Smooth muscle cell (in vitro differentiated cells): ENCODE measurements at regions not wholly inside any gene's neighbourhood (a gene's known extent, or its start where the extent isn't known, plus 50 kb on each side); places are given as distances from the start of the nearest gene placed in this dataset.
A peak's percentile ranks its signal among the peaks of the same experiment; 100 is the strongest.

ENCODE experiments used
- DNase-seq: peaks from one replicate; lab custom pipeline; 2025; ENCODE audit not compliant: unreplicated experiment; lab: John Stamatoyannopoulos, UW
- H2AFZ ChIP-seq: fragments of 200-600 bp; sonication (generic); 2 replicates; pipeline ENCODE4 v1.6.0; 2016; ENCODE audit warnings: antibody characterized with exemption, low read depth, mild to moderate bottlenecking
- H3F3A ChIP-seq: fragments of 200-600 bp; sonication (generic); 2 replicates; pipeline ENCODE4 v1.6.0; 2017; ENCODE audit warnings: antibody characterized with exemption, low read depth
- H3K27ac ChIP-seq: fragments of 200-600 bp; sonication (generic); 2 replicates; pipeline ENCODE4 v1.5.1; 2016; ENCODE audit warnings: low read depth, mild to moderate bottlenecking
- H3K27me3 ChIP-seq: fragments of 200-600 bp; sonication (generic); 2 replicates; pipeline ENCODE4 v1.6.1; 2016; ENCODE audit warnings: low read depth, mild to moderate bottlenecking
- H3K36me3 ChIP-seq: fragments of 200-600 bp; sonication (generic); 2 replicates; pipeline ENCODE4 v1.5.1; 2016; ENCODE audit warnings: low read depth
- H3K4me1 ChIP-seq: fragments of 200-600 bp; sonication (generic); 2 replicates; pipeline ENCODE4 v1.5.1; 2016; ENCODE audit warnings: low read depth
- H3K4me2 ChIP-seq: fragments of 200-600 bp; sonication (generic); 2 replicates; pipeline ENCODE4 v1.6.0; 2016; ENCODE audit warnings: mild to moderate bottlenecking
- H3K4me3 ChIP-seq: fragments of 200-600 bp; sonication (generic); 2 replicates; pipeline ENCODE4 v1.5.1; 2016; ENCODE audit warnings: mild to moderate bottlenecking
- H3K79me2 ChIP-seq: fragments of 200-600 bp; sonication (generic); 2 replicates; pipeline ENCODE4 v1.6.0; 2016; ENCODE audit warnings: low read depth, mild to moderate bottlenecking
- H3K9ac ChIP-seq: fragments of 200-600 bp; sonication (generic); 2 replicates; pipeline ENCODE4 v1.6.0; 2016; ENCODE audit warnings: low read depth
- H3K9me3 ChIP-seq: fragments of 200-600 bp; sonication (generic); replicated peaks from 2 replicates; pipeline ENCODE4 v1.5.1; 2016; ENCODE audit warnings: low read depth
- H4K20me1 ChIP-seq: fragments of 200-600 bp; sonication (generic); 2 replicates; pipeline ENCODE4 v1.6.0; 2016; ENCODE audit warnings: low read depth
- WGBS: methylation state at CpG from one replicate; pipeline ENCODE4 v1.1.7; 2016; ENCODE audit warnings: low lambda C conversion rate; 5-methylcytosine and 5-hydroxymethylcytosine counted together
- TF ChIP-seq, protein P1 (sequence below): fragments of 200-600 bp; sonication (generic); IDR thresholded peaks from 2 replicates; pipeline ENCODE4 v1.5.1; 2017; ENCODE audit warnings: borderline replicate concordance, mild to moderate bottlenecking, antibody characterized with exemption; ENCODE audit not compliant: insufficient read depth, poor library complexity, severe bottlenecking

DNA sequence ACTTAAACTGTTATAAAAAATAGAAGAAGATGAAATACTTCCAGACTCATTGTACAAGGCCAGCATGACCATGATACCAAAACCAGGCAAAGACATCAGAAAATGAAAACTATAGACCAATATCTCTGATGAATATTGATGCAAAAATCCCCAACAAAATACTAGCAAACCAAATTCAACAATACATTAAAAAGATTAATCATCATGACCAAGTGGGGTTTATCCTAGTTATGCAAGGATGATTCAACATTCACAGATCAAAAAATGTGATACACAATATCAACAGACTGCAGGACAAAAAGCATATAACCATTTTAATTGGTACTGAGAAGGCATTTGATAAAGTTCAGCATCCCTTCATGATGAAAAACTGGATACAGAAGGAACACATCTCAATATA is 824.5 kb upstream of the RAG2 start:
- Histone ChIP-seq H3F3A (no peaks in the 10 kb centered on the region), H3K4me1 (no peaks in the 10 kb centered on the region), H3K9ac (no peak overlapping the region), H3K4me3 (no peak overlapping the region), H4K20me1 (no peaks in the 10 kb centered on the region), H3K79me2 (no peaks in the 10 kb centered on the region), H3K27me3 (no peaks in the 10 kb centered on the region), H3K4me2 (no peak overlapping the region), H3K36me3 (no peaks in the 10 kb centered on the region), H3K27ac (no peak overlapping the region), H2AFZ (no peak overlapping the region), H3K9me3 (no peaks in the 10 kb centered on the region)
- TF ChIP-seq, protein P1, sequence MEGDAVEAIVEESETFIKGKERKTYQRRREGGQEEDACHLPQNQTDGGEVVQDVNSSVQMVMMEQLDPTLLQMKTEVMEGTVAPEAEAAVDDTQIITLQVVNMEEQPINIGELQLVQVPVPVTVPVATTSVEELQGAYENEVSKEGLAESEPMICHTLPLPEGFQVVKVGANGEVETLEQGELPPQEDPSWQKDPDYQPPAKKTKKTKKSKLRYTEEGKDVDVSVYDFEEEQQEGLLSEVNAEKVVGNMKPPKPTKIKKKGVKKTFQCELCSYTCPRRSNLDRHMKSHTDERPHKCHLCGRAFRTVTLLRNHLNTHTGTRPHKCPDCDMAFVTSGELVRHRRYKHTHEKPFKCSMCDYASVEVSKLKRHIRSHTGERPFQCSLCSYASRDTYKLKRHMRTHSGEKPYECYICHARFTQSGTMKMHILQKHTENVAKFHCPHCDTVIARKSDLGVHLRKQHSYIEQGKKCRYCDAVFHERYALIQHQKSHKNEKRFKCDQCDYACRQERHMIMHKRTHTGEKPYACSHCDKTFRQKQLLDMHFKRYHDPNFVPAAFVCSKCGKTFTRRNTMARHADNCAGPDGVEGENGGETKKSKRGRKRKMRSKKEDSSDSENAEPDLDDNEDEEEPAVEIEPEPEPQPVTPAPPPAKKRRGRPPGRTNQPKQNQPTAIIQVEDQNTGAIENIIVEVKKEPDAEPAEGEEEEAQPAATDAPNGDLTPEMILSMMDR, result no peak
- DNase-seq, result no peak

DNA sequence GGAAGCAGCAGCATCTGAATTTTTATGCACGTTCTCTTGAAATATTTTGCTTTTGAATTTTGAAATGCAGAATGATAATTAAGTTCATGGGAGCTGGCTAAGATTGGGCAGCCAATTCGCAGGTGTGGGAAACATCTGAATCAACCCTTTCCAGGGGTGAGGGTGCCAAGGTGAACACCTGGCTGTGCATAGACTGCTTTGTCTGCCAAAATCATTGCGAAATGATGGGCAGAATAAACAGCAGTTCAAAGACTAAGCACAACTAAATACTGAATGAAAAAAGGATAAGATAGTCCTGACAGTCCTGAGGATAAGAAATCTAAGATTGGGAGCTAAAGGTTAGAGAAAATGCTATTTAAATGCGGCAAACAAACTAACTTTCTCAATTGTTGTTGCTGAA is 813.3 kb upstream of the RAG2 start:
- Histone ChIP-seq H3K4me3 (no peak overlapping the region), H3K79me2 (no peaks in the 10 kb centered on the region), H3K9me3 (no peaks in the 10 kb centered on the region), H3K27me3 (no peaks in the 10 kb centered on the region), H3K9ac (no peak overlapping the region), H3K4me1 (no peaks in the 10 kb centered on the region), H3K27ac (no peak overlapping the region), H3K36me3 (no peaks in the 10 kb centered on the region), H4K20me1 (no peaks in the 10 kb centered on the region), H3K4me2 (no peak overlapping the region), H3F3A (no peaks in the 10 kb centered on the region), H2AFZ (no peak overlapping the region)
- DNase-seq, result no peak
- TF ChIP-seq, protein P1, result no peak
- 92% methylated on average over 4 of the region's 4 CpGs for WGBS

DNA sequence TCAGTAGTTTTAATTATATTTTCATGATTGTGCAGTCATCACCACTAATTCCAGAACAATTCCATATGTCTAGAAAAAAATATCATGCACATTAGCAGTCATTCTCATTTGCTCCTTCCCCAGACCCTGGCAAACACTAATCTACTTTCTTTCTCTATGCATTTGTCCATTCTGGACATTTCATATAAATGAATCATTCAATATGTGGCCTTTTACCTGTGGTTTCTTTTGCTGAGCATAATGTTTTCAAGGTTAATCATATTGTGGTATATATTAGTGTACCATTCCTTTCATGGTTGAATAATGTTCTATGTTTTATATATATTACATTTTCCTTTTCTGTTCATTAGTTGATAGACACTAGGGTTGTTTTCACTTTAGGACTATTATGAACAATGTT is 811.1 kb upstream of the RAG2 start:
- Histone ChIP-seq H4K20me1 (no peaks in the 10 kb centered on the region), H3K27ac (peak overlapping the region; percentile 7), H3K9me3 (no peaks in the 10 kb centered on the region), H3K4me1 (no peaks in the 10 kb centered on the region), H3K36me3 (no peaks in the 10 kb centered on the region), H3K4me3 (no peak overlapping the region), H2AFZ (no peak overlapping the region), H3K4me2 (no peak overlapping the region), H3K9ac (no peak overlapping the region), H3F3A (no peaks in the 10 kb centered on the region), H3K79me2 (no peaks in the 10 kb centered on the region), H3K27me3 (no peaks in the 10 kb centered on the region)
- TF ChIP-seq, protein P1, result no peak
- no peak for DNase-seq

DNA sequence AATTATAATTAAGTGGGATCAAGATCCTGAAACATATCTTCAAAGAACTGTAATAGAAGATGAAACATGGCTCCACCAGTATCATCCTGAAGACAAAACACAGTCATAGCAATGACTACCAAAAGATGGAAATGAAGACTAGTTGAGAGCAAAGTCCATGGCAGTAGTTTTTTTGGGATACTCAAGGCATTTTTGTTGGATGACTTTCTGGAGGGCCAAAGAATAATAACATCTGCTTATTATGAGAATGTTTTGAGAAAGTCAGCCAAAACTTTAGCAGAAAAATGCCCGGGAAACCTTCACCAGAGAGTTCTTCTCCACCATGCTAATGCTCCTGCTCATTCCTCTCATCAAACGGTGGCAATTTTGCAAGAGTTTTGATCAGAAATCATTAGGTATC is 809.4 kb upstream of the RAG2 start:
- WGBS, result 71% methylated on average over 2 of the region's 2 CpGs
- DNase-seq, result no peak

More for the DNA sequence above, 809.4 kb upstream of the RAG2 start:
- Histone ChIP-seq H4K20me1 (no peaks in the 10 kb centered on the region), H3K9ac (no peak overlapping the region), H3K4me3 (no peak overlapping the region), H3K9me3 (no peaks in the 10 kb centered on the region), H3K4me2 (no peak overlapping the region), H3K27me3 (no peaks in the 10 kb centered on the region), H3K4me1 (no peaks in the 10 kb centered on the region), H3K27ac (no peak overlapping the region), H3K79me2 (no peaks in the 10 kb centered on the region), H2AFZ (no peak overlapping the region), H3F3A (no peaks in the 10 kb centered on the region), H3K36me3 (no peaks in the 10 kb centered on the region)
- TF ChIP-seq, protein P1, result no peak
